ENCODE measurements at regions not wholly inside any gene's neighbourhood (a gene's known extent, or its start where the extent isn't known, plus 50 kb on each side); places are given as distances from the start of the nearest gene placed in this dataset.
A peak's percentile ranks its signal among the peaks of the same experiment; 100 is the strongest.

GRCh38 chr5:125766706-125767105 lies 656.5 kb upstream of the GRAMD2B start:
- DNase-seq (ENCODE audit: low spot score), result no peak

GRCh38 chr5:125775896-125776295 lies 647.3 kb upstream of the GRAMD2B start:
- DNase-seq (ENCODE audit: low spot score), result no peak

- no peak for DNase-seq (ENCODE audit: low spot score)
Observed at GRCh38 chr5:125776656-125777139, 646.5 kb upstream of the GRAMD2B start.

GRCh38 chr5:125778791-125779190 lies 644.4 kb upstream of the GRAMD2B start:
- no peak for DNase-seq (ENCODE audit: low spot score)

DNA sequence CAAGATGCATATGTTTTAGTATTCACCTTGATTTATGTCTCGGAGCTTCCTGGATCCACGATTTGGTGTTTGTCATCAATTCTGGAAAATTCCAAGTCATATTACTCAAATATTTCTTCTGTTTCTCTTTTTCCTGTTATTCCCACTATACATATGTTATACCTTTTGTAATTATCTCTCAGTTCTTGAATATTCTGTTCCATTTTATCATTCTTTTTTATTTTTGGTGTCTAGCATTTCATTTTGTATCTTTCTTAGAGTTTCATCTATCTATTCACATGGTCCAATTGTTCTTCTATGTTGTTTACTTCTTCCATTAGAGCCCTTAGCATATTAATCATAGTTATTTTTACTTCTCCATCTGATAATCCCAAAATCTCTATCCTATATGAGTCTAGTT lies 637.8 kb upstream of the GRAMD2B start:
- DNase-seq (ENCODE audit: low spot score), result no peak

DNA sequence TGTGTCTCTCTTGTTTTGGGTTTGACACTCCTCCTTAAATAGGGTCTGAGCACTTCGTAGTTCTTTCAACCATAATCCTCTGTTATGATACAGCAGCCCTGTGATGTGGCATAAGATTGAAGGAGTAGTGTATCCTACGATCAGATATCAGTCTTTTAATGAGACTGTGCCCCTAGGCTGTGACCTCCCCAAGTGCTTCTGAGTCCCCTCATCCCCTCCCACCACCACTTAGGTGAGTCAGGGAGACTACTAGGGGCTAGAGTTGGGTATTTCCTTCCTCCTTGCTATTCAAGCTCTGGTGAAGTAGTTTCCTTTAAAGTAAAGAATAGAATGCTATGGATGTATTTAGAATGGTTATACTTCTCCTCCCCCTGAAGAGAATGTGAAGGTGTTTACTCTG lies 637.2 kb upstream of the GRAMD2B start:
- DNase-seq (ENCODE audit: low spot score), result no peak

- DNase-seq (ENCODE audit: low spot score), result no peak
Observed at GRCh38 chr5:125793470-125793869, 629.7 kb upstream of the GRAMD2B start.

DNA sequence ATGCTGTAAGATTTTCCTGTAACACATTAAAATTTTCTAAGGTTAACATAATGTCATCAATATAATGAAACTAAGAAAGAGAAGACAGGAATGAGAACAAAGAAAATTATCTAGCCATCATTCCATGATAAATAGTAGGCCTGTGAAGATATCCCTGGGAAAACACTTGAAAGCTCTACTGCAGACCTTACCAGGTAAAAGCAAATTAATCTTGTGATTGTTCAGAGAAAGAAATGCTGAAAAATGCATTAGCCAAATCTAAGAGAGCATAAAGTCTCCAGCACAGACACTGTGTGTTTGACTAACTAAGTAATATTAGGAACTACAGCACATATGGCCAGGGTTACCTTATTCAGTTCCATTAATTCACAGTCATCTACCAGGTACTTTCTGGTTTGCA lies 628.3 kb upstream of the GRAMD2B start:
- no peak for DNase-seq (ENCODE audit: low spot score)

- DNase-seq (ENCODE audit: low spot score), result no peak
Observed at GRCh38 chr5:125798307-125798706, 624.9 kb upstream of the GRAMD2B start.

DNA sequence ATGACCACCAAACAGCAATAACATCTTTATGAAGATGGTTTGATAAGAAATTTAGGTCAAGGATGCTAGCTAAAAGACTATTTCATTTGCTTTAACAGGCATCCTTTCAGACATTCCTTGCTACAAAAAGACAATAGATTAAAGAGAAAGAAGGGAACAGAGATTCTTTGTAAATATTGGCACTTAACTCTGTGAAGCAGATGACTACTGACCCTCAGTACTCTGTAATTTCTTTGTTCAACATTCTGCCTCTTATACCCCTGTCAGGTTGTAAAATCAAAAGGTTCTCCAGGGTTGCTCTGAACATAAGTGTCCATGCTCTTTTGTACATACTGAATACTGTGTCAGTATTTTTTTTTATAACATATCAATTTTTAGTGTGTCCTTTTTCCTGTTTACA lies 610.6 kb upstream of the GRAMD2B start:
- no peak for DNase-seq (ENCODE audit: low spot score)

DNA sequence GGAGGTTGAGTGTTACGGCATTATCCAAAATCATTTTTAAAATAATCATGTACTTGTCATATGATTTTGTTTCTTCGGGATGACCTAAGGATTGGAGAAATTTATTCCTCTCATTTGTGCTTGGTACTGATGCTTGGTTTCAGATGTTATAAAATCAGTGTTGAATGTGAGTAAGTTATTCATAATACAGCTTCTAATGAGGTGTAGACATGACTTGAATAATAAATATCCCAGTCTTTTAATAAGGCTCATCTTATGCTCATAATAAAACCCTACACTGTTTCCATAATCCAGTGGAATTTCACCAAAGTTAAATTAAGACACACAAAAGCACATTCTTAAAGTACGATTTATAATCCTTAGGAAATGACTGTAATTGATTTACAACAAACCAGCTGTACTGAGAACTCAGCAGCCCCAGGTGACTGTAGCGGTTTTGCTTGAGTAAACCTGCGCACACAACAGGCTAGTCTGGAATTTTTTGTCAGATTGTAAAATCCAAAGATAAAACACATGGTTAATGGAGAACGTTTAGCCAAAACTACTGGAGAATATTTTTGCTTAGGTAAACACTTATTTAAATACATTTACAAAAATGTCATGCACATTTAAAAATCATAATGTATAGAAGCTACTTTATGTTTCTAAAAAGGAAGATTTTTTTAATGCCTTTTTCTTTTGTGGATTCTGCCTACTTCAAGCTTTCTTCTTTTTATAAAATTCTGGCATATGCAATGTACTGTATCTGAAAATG lies 609.8 kb upstream of the GRAMD2B start:
- DNase-seq (ENCODE audit: low spot score), result no peak

DNA sequence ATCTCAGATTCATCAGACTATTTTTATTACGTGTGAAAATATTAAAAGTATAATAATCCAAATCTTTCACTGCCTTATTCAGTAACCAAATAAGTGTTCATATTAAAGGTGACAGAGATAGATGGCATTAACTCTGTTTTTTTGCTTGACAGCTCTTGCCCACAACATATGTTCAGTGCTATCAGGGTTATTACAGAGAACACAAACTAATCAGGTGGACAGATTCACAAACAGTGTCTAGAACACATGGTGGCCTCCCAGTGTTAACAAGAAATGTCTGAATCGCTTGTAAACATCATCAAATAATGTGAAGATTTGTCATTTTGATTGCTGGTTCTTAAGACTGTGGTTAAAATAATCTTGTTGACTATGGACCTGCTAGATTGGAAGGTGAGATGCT lies 609.1 kb upstream of the GRAMD2B start:
- no peak for DNase-seq (ENCODE audit: low spot score)

DNA sequence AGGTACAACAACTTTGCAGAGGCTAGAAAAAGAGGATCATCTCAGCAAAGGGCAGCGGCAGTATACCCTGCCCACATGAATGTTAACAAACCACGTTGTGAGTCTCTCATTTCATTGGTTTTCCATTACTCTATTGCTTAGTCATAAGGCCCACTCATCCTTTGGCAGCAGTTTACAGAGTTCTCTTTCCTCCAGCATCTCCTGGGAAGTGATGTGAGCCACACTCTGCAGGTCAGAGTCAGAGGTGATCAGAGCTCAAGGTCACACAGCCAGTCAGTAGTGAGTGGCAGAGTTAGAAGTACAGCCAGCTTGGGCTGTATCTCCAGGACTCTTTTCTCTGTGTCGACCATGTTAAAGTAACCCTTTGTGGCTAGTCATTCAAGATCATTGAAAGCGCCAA lies 599.6 kb upstream of the GRAMD2B start:
- no peak for DNase-seq (ENCODE audit: low spot score)

DNA sequence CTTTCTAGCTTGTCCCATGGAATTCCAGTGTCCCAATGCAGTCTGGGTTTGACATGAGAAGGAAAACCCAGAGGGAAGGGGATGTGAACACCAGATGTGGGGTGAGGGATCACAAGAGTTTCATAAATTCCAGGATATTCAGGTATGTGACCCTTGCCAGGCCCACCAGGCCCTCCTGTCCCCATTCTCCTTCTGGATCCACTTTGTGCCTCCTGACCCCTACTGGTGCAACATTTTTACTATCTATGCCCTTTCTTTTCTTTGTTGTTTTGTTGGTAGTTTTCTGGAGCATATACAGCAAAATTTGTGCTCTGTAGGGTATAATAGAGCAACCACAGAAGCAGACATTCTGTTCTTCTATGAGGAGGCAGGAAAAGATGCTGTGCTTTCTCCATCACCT lies 597.0 kb upstream of the GRAMD2B start:
- DNase-seq (ENCODE audit: low spot score), result no peak

GRCh38 chr5:125829349-125829748 lies 593.9 kb upstream of the GRAMD2B start:
- no peak for DNase-seq (ENCODE audit: low spot score)

DNA sequence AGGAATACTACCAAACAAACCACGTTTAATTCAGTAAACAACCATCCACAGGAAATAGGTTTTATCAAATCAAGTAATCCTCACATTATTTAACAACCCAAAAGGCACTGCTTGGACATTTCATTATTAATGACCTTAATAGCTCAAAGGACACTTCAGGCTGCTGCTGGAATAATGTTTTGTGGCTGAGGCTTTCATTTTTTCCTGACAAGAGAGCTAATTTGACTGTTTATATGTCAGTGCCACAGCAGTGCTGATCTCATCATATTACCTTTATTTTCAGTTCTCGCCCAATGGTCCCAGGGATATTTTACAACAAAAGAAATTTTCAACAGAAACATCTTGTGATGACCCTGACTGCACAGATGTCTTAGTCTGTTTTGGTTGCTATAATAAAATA lies 589.8 kb upstream of the GRAMD2B start:
- no peak for DNase-seq (ENCODE audit: low spot score)

- DNase-seq (ENCODE audit: low spot score), result no peak
Observed at GRCh38 chr5:125834438-125835115, 588.6 kb upstream of the GRAMD2B start.

- peak; percentile 56 for DNase-seq (ENCODE audit: low spot score)
Observed at GRCh38 chr5:125835293-125836172, 587.7 kb upstream of the GRAMD2B start.

GRCh38 chr5:125836256-125836655 lies 587.0 kb upstream of the GRAMD2B start:
- DNase-seq (ENCODE audit: low spot score), result no peak

DNA sequence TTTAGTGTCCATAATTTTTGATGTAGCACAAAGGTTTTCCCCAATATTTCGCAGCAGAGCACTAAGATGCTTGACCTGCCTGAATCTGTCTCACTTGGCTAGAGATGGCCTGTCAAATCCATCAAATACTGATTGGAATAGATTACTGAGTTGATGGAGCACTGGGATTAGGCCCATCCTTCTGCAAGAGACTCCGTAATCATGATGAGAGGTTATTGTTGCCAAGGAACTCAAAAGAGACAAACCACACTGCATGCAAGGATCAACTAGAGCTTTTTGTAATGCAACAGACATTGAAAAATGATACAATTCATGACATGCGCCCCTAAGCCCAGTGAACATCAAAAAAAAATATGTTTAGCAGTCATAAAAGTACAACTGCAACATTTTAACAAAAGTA lies 585.3 kb upstream of the GRAMD2B start:
- no peak for DNase-seq (ENCODE audit: low spot score)

DNA sequence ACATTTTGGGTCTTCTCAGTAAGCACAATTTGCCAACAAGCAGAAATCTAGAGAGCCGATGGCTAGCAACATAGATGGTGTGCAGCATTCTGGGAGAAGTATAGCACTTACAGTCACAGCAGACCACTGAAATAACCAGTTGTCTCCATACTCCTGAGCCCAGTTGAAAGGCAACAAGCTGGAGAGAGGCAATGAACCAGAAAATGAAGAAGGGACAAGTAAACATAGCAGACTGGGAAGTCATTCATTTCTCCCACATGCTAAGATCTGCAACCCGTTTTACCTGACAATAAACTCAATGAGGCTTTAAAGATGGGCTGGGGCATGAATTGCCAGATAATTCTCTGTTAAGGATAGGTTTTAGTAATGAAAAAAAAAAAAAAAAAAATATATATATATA lies 575.6 kb upstream of the GRAMD2B start:
- no peak for DNase-seq (ENCODE audit: low spot score)

- no peak for DNase-seq (ENCODE audit: low spot score)
Observed at GRCh38 chr5:125848751-125849150, 574.5 kb upstream of the GRAMD2B start.

DNA sequence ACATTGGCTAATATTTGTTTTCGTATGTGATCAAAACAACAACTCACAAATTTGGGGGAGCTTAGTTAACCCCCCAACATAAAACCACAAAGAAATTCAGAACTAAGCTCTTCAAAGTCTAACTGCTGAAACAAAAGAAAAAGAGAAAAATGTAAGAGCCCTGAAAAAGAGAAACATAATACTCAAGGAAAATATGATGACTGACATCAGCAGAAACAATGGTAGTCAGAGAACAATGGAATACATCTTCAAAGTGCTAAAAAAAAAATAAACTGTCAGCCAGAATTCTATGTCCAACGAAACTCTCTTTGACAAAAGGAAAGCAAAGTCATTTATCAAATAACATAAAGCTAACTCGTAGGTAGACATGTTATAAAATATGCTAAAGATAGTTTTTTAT lies 566.3 kb upstream of the GRAMD2B start:
- DNase-seq (ENCODE audit: low spot score), result no peak

Data from D341Med (cell line).